H1 (cell line): ENCODE measurements at regions not wholly inside any gene's neighbourhood (a gene's known extent, or its start where the extent isn't known, plus 50 kb on each side); places are given as distances from the start of the nearest gene placed in this dataset.

Source experiments
- CTCF ChIA-PET: fragments of 300-600 bp; sonication (Branson Sonifier 250); formaldehyde crosslinking; loops from one replicate; lab custom pipeline; 2021; ENCODE audit not compliant: partially characterized antibody; lab: Charles Lee
- POLR2A ChIA-PET: fragments of 300-600 bp; sonication (Branson Sonifier 250); formaldehyde crosslinking; loops from one replicate; lab custom pipeline; 2021; ENCODE audit warnings: inconsistent platforms; ENCODE audit not compliant: partially characterized antibody; lab: Charles Lee
- DNase-seq, 2 experiments: peaks; one replicate each; pipeline versions ENCODE4 v3.0.0 to v3.0.0-alpha.2; 2010 to 2022; ENCODE audit warnings: low spot score in 2 of 2, low read depth in 1 of 2, mixed read lengths in 1 of 2
- FAIRE-seq: peaks from 2 replicates; lab custom pipeline; 2011; peaks lifted over from hg19 to GRCh38; lab: Jason Lieb, UNC
- H2AFZ ChIP-seq: 2 replicates; pipeline ENCODE4 v1.8.1; 2012; ENCODE audit warnings: low read length, inconsistent platforms
- H2AK5ac ChIP-seq: 2 replicates; pipeline ENCODE4 v1.6.1; 2013; ENCODE audit warnings: low read depth, low read length
- H2BK120ac ChIP-seq: replicated peaks from 2 replicates; pipeline ENCODE3; 2013; ENCODE audit warnings: low read depth, low read length, inconsistent platforms
- H2BK12ac ChIP-seq: 2 replicates; pipeline ENCODE4 v1.6.1; 2013; ENCODE audit warnings: low read depth, low read length
- H2BK15ac ChIP-seq: 2 replicates; pipeline ENCODE4 v1.6.1; 2013; ENCODE audit warnings: low read length
- H2BK20ac ChIP-seq: 2 replicates; pipeline ENCODE4 v1.6.1; 2013; ENCODE audit warnings: low read length
- H2BK5ac ChIP-seq: 2 replicates; pipeline ENCODE4 v1.6.1; 2013; ENCODE audit warnings: low read depth, low read length
- H3K14ac ChIP-seq: 2 replicates; pipeline ENCODE4 v1.6.1; 2013; ENCODE audit warnings: inconsistent platforms; ENCODE audit not compliant: insufficient read length
- H3K18ac ChIP-seq: 2 replicates; pipeline ENCODE4 v1.6.1; 2013; ENCODE audit warnings: low read length; ENCODE audit errors: extremely low read depth
- H3K23ac ChIP-seq: 2 replicates; pipeline ENCODE4 v1.6.1; 2013; ENCODE audit warnings: inconsistent platforms; ENCODE audit not compliant: insufficient read length
- H3K23me2 ChIP-seq: 2 replicates; pipeline ENCODE4 v1.6.1; 2013; ENCODE audit warnings: low read depth, low read length
- H3K27ac ChIP-seq: 2 replicates; pipeline ENCODE4 v1.6.1; 2011; ENCODE audit warnings: low read depth, low read length, inconsistent platforms
- H3K27me3 ChIP-seq, 4 experiments: replicated peaks in 1 of 4; 1 replicate in 1 of 4; 2 replicates in 3 of 4; pipeline versions ENCODE4 v1.6.1 to v1.8.1; 2011 to 2013; ENCODE audit warnings: low read length in 3 of 4, mild to moderate bottlenecking in 3 of 4, inconsistent platforms in 2 of 4, mixed read lengths in 2 of 4, moderate library complexity in 1 of 4; ENCODE audit not compliant: control insufficient read depth in 3 of 4, insufficient read depth in 3 of 4; ENCODE audit errors: extremely low read depth in 1 of 4
- H3K36me3 ChIP-seq, 4 experiments: 2 replicates each; pipeline versions ENCODE4 v1.6.1 to v1.8.1; 2011 to 2013; ENCODE audit warnings: mild to moderate bottlenecking in 4 of 4, low read length in 3 of 4, moderate library complexity in 2 of 4, control low read depth in 1 of 4, inconsistent platforms in 1 of 4; ENCODE audit not compliant: insufficient read depth in 4 of 4, control insufficient read depth in 2 of 4
- H3K4ac ChIP-seq: replicated peaks from 2 replicates; pipeline ENCODE3; 2013; ENCODE audit warnings: low read length, low read depth, mixed read lengths, inconsistent platforms; ENCODE audit not compliant: insufficient read length
- H3K4me1 ChIP-seq, 4 experiments: replicated peaks in 1 of 4; 1 replicate in 1 of 4; 2 replicates in 3 of 4; pipeline versions ENCODE4 v1.6.1 to v1.8.1; 2011 to 2013; ENCODE audit warnings: low read length in 3 of 4, inconsistent platforms in 2 of 4, mixed read lengths in 1 of 4; ENCODE audit not compliant: insufficient read depth in 4 of 4, control insufficient read depth in 3 of 4
- H3K4me2 ChIP-seq, 2 experiments: 2 replicates each; pipeline versions ENCODE4 v1.6.1 to v1.8.1; 2011 to 2013; ENCODE audit warnings: low read depth in 2 of 2, low read length in 2 of 2, control low read depth in 1 of 2, inconsistent platforms in 1 of 2, mild to moderate bottlenecking in 1 of 2; ENCODE audit not compliant: insufficient read depth in 1 of 2
- H3K4me3 ChIP-seq, 4 experiments: fragments of 200-600, 300-600 bp in 1 of 4; sonication (generic), shearing (Covaris generic), sonication (Bioruptor Twin) in 1 of 4; 2 replicates each; pipeline versions ENCODE4 v1.5.1 to v1.8.1; 2011 to 2016; ENCODE audit warnings: low read length in 4 of 4, low read depth in 3 of 4, control low read depth in 2 of 4, inconsistent platforms in 2 of 4, mild to moderate bottlenecking in 2 of 4, mixed read lengths in 1 of 4, moderate library complexity in 1 of 4; ENCODE audit not compliant: insufficient read depth in 2 of 4; ENCODE audit errors: extremely low read depth in 1 of 4
- H3K56ac ChIP-seq: replicated peaks from 2 replicates; pipeline ENCODE3; 2013; ENCODE audit warnings: low read depth, mild to moderate bottlenecking, mixed read lengths, low read length, inconsistent platforms; ENCODE audit not compliant: insufficient read length
- H3K79me1 ChIP-seq: 2 replicates; pipeline ENCODE4 v1.6.1; 2013; ENCODE audit warnings: low read depth, low read length, control low read depth
- H3K79me2 ChIP-seq, 2 experiments: 2 replicates each; pipeline versions ENCODE4 v1.6.1 to v1.8.1; 2012 to 2013; ENCODE audit warnings: low read length in 2 of 2, mild to moderate bottlenecking in 2 of 2, inconsistent platforms in 1 of 2; ENCODE audit not compliant: insufficient read depth in 2 of 2, control insufficient read depth in 1 of 2
- H3K9ac ChIP-seq, 4 experiments: replicated peaks in 1 of 4; 1 replicate in 1 of 4; 2 replicates in 3 of 4; pipeline versions ENCODE4 v1.6.1 to v1.8.1; 2011 to 2013; ENCODE audit warnings: low read depth in 3 of 4, low read length in 3 of 4, control low read depth in 2 of 4, mild to moderate bottlenecking in 2 of 4, moderate library complexity in 2 of 4, inconsistent platforms in 1 of 4; ENCODE audit errors: extremely low read depth in 1 of 4
- H3K9me3 ChIP-seq, 2 experiments: 2 replicates each; pipeline versions ENCODE4 v1.6.1 to v1.8.1; 2012 to 2013; ENCODE audit warnings: mild to moderate bottlenecking in 2 of 2, moderate library complexity in 2 of 2, control low read depth in 1 of 2, inconsistent platforms in 1 of 2, low read depth in 1 of 2, low read length in 1 of 2, mixed read lengths in 1 of 2; ENCODE audit not compliant: insufficient read depth in 2 of 2
- H4K20me1 ChIP-seq, 2 experiments: replicated peaks in 1 of 2; 2 replicates each; pipeline versions ENCODE3 to v1.8.1; 2011 to 2013; ENCODE audit warnings: inconsistent platforms in 2 of 2, low read length in 2 of 2, mild to moderate bottlenecking in 1 of 2; ENCODE audit not compliant: insufficient read depth in 2 of 2, control insufficient read depth in 1 of 2
- H4K5ac ChIP-seq: 2 replicates; pipeline ENCODE4 v1.6.1; 2013; ENCODE audit warnings: low read length, low read depth, mixed read lengths, inconsistent platforms; ENCODE audit not compliant: insufficient read length
- H4K8ac ChIP-seq: 2 replicates; pipeline ENCODE4 v1.8.0; 2013; ENCODE audit warnings: mild to moderate bottlenecking, moderate library complexity, low read length, inconsistent platforms; ENCODE audit not compliant: insufficient read depth; ENCODE audit errors: extremely low read depth
- H4K91ac ChIP-seq: replicated peaks from 2 replicates; pipeline ENCODE3; 2013; ENCODE audit warnings: low read length, mixed read lengths, inconsistent platforms; ENCODE audit not compliant: insufficient read length
- NRF1 ChIP-seq: IDR thresholded peaks from 2 replicates; pipeline ENCODE4 v1.6.1; 2011; ENCODE audit warnings: mild to moderate bottlenecking, low read depth, low read length, improper control_type of control experiment
- RAD21 ChIP-seq, 2 experiments: IDR thresholded peaks in 1 of 2; conservative IDR thresholded peaks in 1 of 2; 2 replicates each; pipeline ENCODE4 v1.6.1; 2011; ENCODE audit warnings: low read depth in 2 of 2, low read length in 2 of 2, improper control_type of control experiment in 1 of 2, inconsistent platforms in 1 of 2, mild to moderate bottlenecking in 1 of 2, moderate library complexity in 1 of 2
- SIN3A ChIP-seq, 2 experiments: IDR thresholded peaks in 1 of 2; conservative IDR thresholded peaks in 1 of 2; 2 replicates each; pipeline ENCODE4 v1.6.1; 2011 to 2012; ENCODE audit warnings: low read length in 2 of 2, improper control_type of control experiment in 1 of 2, low read depth in 1 of 2, mild to moderate bottlenecking in 1 of 2
- SP1 ChIP-seq: IDR thresholded peaks from 2 replicates; pipeline ENCODE4 v1.6.1; 2011; ENCODE audit warnings: low read depth, low read length
- TAF7 ChIP-seq: optimal IDR thresholded peaks from 2 replicates; pipeline ENCODE3; 2011; ENCODE audit warnings: low read depth, mild to moderate bottlenecking, inconsistent platforms, low read length, moderate library complexity, borderline replicate concordance
- WGBS, 2 experiments: shearing (Covaris generic) in 1 of 2; methylation state at CpG; one replicate each; pipeline versions ENCODE4 v1.1.6 to v1.1.7; 2013 to 2015; ENCODE audit warnings: low lambda C conversion rate in 2 of 2, mixed read lengths in 2 of 2, inconsistent platforms in 1 of 2, low coverage in 1 of 2, missing lambda C conversion rate in 1 of 2; ENCODE audit not compliant: insufficient replicate concordance in 2 of 2, insufficient coverage in 1 of 2, insufficient read length in 1 of 2; ENCODE audit errors: extremely low coverage in 1 of 2, missing lambda C conversion rate in 1 of 2; 5-methylcytosine and 5-hydroxymethylcytosine counted together

DNA sequence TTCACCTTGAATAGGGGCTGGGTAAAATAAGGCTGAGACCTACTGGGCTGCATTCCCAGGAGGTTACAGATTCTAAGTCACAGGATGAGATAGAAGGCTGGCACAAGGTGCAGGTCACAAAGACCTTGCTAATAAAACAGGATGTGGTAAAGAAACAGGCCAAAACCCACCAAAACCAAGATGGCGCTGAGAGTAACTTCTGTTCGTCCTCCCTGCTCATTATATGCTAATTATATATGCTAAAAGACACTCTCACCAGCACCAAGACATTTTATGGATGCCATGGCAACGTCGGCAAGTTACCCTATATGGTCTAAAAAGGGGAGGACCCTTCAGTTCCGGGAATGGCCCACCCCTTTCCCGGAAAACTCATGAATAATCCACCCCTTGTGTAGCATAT is 711.5 kb upstream of the KLHL29 start:
- H3K79me2 ChIP-seq, result no peaks in the 10 kb centered on the region
- H3K9me3 ChIP-seq, result no peaks in the 10 kb centered on the region
- H2BK15ac ChIP-seq, result no peak overlapping the region
- 96% methylated on average over 6 of the region's 6 CpGs; no CpG with 5 or more reads in 1 of the 2 experiments for WGBS, 2 experiments
- no peak overlapping the region for H2BK20ac ChIP-seq
- H3K14ac ChIP-seq, result no peak overlapping the region
- H3K18ac ChIP-seq, result no peak overlapping the region
- no peak overlapping the region for H4K5ac ChIP-seq
- H4K8ac ChIP-seq, result no peak overlapping the region
- no peak overlapping the region for H3K9ac ChIP-seq
- no peak overlapping the region for H3K4ac ChIP-seq
- H2BK12ac ChIP-seq, result no peak overlapping the region
- H4K91ac ChIP-seq, result no peak overlapping the region
- H4K20me1 ChIP-seq, result no peaks in the 10 kb centered on the region
- H2AK5ac ChIP-seq, result no peak overlapping the region
- FAIRE-seq (no peak), DNase-seq (no peak)
- no peaks in the 10 kb centered on the region for H3K36me3 ChIP-seq
- H3K56ac ChIP-seq, result no peak overlapping the region
- H3K4me1 ChIP-seq, result no peaks in the 10 kb centered on the region
- H3K79me1 ChIP-seq, result no peaks in the 10 kb centered on the region
- no peaks in the 10 kb centered on the region for H3K27me3 ChIP-seq
- no peak overlapping the region for H3K27ac ChIP-seq
- TF ChIP-seq TAF7, result no peak
- no peak for TF ChIP-seq RAD21 (IDR thresholded peaks at IDR 0.05 in 1 of 2, conservative IDR thresholded peaks at IDR 0.05 in 1 of 2; ENCODE audit: low read depth in 2 of 2, low read length in 2 of 2)
- no peak for TF ChIP-seq NRF1
- no peak for TF ChIP-seq SIN3A (conservative IDR thresholded peaks at IDR 0.05 in 1 of 2, IDR thresholded peaks at IDR 0.05 in 1 of 2; ENCODE audit: low read depth in 1 of 2, low read length in 2 of 2)
- no peak for TF ChIP-seq SP1
- CTCF ChIA-PET, result no interaction called here
- no peaks in the 10 kb centered on the region for H3K23me2 ChIP-seq
- H2BK120ac ChIP-seq, result no peak overlapping the region
- H3K4me2 ChIP-seq, result no peak overlapping the region
- H3K23ac ChIP-seq, result no peak overlapping the region
- no peak overlapping the region for H3K4me3 ChIP-seq
- no peak overlapping the region for H2BK5ac ChIP-seq
- POLR2A ChIA-PET, result no interaction called here
- H2AFZ ChIP-seq, result no peak overlapping the region
